HG03439 (cell line): ENCODE measurements at regions not wholly inside any gene's neighbourhood (a gene's known extent, or its start where the extent isn't known, plus 50 kb on each side); places are given as distances from the start of the nearest gene placed in this dataset.
"Not testable (repeated sequence)": the region's sequence is repeated elsewhere in the genome, so short reads cannot be mapped to it uniquely, and the experiment has no call there.

Source experiments
- ATAC-seq: cut with Tn5 transposase; IDR thresholded peaks from one replicate; pipeline ENCODE4 v1.9.1; 2021; ENCODE audit warnings: mild to moderate bottlenecking, moderate library complexity; ENCODE audit not compliant: unreplicated experiment

- no peak for ATAC-seq
These were observed 433.2 kb downstream of the MAT2B start for GRCh38 chr5:163938595-163938994.

- no peak for ATAC-seq
These were observed 435.7 kb downstream of the MAT2B start for GRCh38 chr5:163941079-163941478.

GRCh38 chr5:163943546-163943945 is 438.1 kb downstream of the MAT2B start:
- ATAC-seq: no peak

GRCh38 chr5:163944738-163945137 is 439.3 kb downstream of the MAT2B start:
- ATAC-seq: no peak

- ATAC-seq: no peak
These were observed 442.6 kb downstream of the MAT2B start for GRCh38 chr5:163947848-163948666.

GRCh38 chr5:163950248-163950647 is 444.8 kb downstream of the MAT2B start:
- ATAC-seq: no peak

GRCh38 chr5:163951069-163951468 is 445.6 kb downstream of the MAT2B start:
- ATAC-seq: no peak

- ATAC-seq: no peak
These were observed 448.5 kb downstream of the MAT2B start for GRCh38 chr5:163953901-163954300.

GRCh38 chr5:163961230-163961629 is 455.8 kb downstream of the MAT2B start:
- not testable (repeated sequence) for ATAC-seq

- no peak for ATAC-seq
These were observed 458.5 kb downstream of the MAT2B start for GRCh38 chr5:163963881-163964280.

- ATAC-seq: no peak
These were observed 459.3 kb downstream of the MAT2B start for GRCh38 chr5:163964671-163965070.

- no peak for ATAC-seq
These were observed 461.8 kb downstream of the MAT2B start for GRCh38 chr5:163967268-163967667.

- ATAC-seq: no peak
These were observed 463.2 kb downstream of the MAT2B start for GRCh38 chr5:163968651-163969050.

- ATAC-seq: no peak
These were observed 471.3 kb downstream of the MAT2B start for GRCh38 chr5:163976696-163977095.

- ATAC-seq: no peak
These were observed 473.5 kb downstream of the MAT2B start for GRCh38 chr5:163978897-163979296.

- no peak for ATAC-seq
These were observed 483.1 kb downstream of the MAT2B start for GRCh38 chr5:163988566-163988965.

- no peak for ATAC-seq
These were observed 487.7 kb downstream of the MAT2B start for GRCh38 chr5:163993126-163993525.

- no peak for ATAC-seq
These were observed 489.8 kb downstream of the MAT2B start for GRCh38 chr5:163995206-163995605.

GRCh38 chr5:163997965-163998364 is 492.5 kb downstream of the MAT2B start:
- ATAC-seq: no peak

GRCh38 chr5:164000241-164000640 is 494.8 kb downstream of the MAT2B start:
- no peak for ATAC-seq

- no peak for ATAC-seq
These were observed 495.4 kb downstream of the MAT2B start for GRCh38 chr5:164000819-164001218.

GRCh38 chr5:164002214-164002613 is 496.8 kb downstream of the MAT2B start:
- no peak for ATAC-seq

- ATAC-seq: no peak
These were observed 497.2 kb downstream of the MAT2B start for GRCh38 chr5:164002628-164003027.
